HUDEP-2 (cell line): ENCODE measurements at regions not wholly inside any gene's neighbourhood (a gene's known extent, or its start where the extent isn't known, plus 50 kb on each side); places are given as distances from the start of the nearest gene placed in this dataset.

Experiments used
- DNase-seq, 76 experiments: peaks; one replicate each; lab custom pipeline; 2025; ENCODE audit not compliant: unreplicated experiment in 76 of 76; lab: John Stamatoyannopoulos, UW

DNA sequence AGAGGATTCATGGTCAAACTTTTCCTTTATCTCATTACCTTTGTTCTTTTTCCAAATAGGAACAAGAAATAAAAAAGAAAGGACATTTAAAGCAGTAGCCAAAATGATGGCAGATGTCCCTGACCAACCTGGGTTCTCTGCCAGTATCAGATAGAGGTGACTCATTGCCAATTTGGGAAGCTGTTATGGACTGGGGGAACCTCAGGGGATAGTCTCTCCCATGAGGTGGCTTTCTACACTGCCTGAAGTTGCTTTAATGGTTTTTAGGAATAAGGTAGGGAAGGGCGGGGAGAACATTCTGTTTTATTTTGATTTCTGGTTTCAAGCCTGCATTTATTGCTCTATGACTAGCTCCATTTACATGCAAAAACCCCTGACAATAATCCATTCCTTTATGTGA, 457.9 kb upstream of the TPK1 start:
- DNase-seq = no peak

- DNase-seq = no peak
These were observed 457.4 kb upstream of the TPK1 start for GRCh38 chr7:145293228-145293701.

DNA sequence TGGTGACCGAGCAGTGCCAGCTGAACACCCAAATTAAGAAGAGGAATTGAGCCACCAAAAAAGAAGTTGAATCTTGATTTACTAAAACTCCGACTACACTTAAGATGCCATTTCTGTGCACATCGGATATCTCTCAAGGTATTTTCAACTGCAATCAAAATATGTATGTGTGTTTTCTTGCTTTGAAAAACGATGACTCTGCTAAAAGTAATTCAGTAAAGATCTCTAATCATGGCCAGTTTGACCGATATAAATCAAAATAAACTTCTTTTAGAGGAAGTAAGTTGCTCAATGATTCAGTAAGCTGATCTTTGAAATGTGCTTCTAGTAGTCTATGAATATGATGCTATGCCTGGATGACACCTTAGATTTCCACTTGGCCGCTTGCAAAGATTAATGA, 453.5 kb upstream of the TPK1 start:
- no peak for DNase-seq

GRCh38 chr7:145276118-145276517, 440.3 kb upstream of the TPK1 start:
- DNase-seq = no peak

DNA sequence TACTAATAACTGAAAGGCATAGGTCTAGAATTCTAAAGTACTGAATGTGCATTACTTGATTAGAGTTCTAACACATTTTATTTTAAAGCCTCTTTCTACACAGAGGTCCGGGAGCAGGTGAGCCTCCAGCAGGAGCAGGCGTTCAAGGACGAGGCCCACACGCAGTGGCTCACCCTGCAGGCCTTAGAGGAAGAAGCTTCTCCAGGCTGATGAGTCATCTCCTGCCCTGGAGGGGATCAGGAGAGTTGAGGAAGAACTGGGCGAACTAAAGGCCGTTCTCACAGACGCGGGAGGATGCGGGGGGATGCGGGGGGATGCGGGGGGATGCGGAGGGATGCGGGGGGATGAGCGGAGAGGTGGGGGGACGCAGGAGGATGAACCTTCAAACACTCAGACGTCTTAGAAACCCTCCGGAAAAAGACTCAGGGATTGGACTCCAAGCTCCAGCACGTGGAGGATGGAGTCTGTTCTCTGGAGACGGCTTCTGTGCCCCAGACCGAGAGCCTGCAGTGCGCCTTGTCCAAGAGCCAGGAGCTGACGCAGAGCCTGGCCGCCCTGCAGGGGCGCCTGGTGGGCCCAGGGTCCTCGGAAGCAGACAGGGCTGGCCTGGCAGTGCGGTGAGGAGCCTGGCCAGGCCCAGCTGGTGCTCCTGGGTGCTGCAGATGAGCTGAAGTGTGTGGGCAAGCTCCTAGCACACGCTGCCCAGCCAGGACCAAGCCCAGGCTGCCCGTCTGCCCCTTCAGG, 433.7 kb upstream of the TPK1 start:
- no peak for DNase-seq

GRCh38 chr7:145265180-145265579, 429.3 kb upstream of the TPK1 start:
- no peak for DNase-seq

DNA sequence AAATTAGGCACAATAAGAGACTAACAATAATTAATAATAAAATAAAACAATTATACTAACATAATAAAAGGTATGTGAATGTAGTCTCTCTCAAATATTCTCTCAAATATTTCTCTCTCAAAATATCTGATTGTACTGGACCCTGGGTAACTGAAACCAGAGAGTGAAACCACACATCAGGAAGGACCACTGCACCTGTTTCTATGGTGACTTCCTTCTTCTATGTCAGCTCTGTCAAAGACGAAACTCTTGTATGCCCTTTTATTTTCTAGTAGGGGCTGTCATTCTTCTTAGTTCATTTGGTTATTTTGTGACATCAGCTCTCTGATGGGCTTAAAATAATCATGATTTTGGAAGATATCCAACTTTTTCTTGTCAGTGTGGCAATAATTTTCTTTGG, 428.0 kb upstream of the TPK1 start:
- no peak for DNase-seq

- no peak for DNase-seq
These were observed 416.2 kb upstream of the TPK1 start for GRCh38 chr7:145252031-145252430.

- DNase-seq = no peak
These were observed 388.9 kb upstream of the TPK1 start for GRCh38 chr7:145224775-145225174.

GRCh38 chr7:145219461-145219860, 383.6 kb upstream of the TPK1 start:
- DNase-seq = no peak

- DNase-seq = no peak
These were observed 381.0 kb upstream of the TPK1 start for GRCh38 chr7:145216866-145217265.

GRCh38 chr7:145212050-145212449, 376.2 kb upstream of the TPK1 start:
- no peak for DNase-seq

DNA sequence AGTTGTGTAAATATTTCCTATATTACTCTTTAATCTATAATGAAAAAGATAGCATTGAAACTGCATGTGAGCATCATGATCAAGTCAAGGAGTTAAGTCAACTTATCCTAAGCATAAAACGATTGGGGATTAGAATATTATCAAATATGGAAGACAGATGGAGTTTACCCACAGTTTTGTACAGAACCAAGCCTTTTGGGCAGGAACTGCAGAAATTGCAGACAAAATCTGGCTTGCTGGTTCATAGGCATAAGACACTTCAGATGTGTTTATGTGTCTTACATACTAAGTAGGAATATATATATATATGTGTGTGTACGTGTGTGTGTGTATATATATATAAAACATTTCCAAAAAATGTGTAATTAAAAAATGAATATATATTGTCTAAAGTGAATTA, 375.4 kb upstream of the TPK1 start:
- no peak for DNase-seq

DNA sequence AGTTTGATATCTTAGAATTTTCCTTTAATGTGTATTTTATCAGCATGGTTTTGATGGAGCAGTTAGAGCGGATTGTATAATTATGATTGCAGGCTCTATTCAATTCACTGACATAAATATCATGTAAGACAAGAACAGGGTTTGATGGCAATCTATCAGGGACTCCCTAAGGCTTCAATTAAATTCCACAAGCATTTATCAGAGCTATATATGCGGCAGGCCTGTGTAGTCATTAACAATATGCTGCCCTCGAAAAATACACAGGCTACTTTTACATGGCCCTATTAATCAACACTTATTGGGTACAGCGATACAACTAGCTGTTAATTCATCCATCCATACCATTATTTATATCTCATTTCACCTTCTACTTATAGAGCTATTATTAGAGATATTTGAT, 358.1 kb upstream of the TPK1 start:
- no peak for DNase-seq

- no peak for DNase-seq
These were observed 349.1 kb upstream of the TPK1 start for GRCh38 chr7:145184956-145185355.

- no peak for DNase-seq
These were observed 347.2 kb upstream of the TPK1 start for GRCh38 chr7:145183069-145183468.

- DNase-seq = no peak
These were observed 339.5 kb upstream of the TPK1 start for GRCh38 chr7:145175366-145175765.

DNA sequence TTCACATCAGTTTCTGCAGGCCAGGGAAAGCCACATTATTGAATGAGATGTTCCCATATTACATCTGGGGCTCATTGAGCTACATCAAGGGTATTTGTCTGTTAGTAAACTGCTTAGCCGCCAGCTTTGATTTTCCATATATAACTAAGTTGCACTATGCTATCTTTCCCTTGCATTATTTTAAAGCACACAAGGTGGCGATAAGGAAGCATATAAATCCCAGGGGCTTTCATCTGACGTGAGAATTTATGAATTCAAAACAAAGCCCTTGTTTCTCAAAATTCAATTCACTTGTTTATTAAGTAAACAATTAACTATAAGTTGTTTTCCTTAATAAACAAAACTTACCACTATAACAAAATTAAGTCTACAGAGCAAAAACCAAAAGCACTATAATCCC, 334.1 kb upstream of the TPK1 start:
- DNase-seq = no peak

DNA sequence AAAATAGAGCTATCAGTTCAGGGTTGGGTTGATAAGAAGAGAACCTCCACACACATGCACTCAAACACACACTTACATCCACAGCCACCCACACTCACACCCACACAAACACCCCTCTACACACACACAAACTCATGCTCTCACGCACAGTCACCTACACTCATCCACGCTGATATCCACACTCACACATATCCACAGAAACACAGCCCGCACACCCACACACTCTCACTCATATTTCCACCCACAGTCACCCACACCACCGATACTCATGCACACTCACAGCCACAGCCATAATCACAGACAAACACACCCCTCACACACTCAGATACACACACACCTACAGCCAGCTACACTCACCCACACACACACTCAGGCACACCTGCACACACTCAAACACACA, 333.0 kb upstream of the TPK1 start:
- no peak for DNase-seq

DNA sequence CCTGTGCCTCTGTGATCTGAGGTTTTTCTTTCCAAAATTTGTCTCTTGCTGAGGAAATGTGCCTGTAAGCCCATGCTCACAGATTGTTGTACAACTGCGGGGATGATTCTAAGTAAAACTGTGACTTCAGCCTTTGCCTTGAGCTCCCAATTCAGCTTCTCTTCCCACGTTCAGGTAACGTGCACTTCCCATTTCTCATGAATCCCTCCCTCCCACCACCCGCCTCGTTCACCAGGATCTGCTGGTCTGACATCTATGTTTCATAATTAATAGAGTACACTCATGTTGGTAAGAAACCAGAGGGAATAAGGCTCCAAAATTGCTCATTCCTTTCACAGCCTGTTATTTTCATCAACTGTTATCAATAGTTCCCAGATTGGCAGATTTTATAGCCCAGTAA, 332.6 kb upstream of the TPK1 start:
- DNase-seq = no peak

GRCh38 chr7:145156834-145157233, 321.0 kb upstream of the TPK1 start:
- no peak for DNase-seq

DNA sequence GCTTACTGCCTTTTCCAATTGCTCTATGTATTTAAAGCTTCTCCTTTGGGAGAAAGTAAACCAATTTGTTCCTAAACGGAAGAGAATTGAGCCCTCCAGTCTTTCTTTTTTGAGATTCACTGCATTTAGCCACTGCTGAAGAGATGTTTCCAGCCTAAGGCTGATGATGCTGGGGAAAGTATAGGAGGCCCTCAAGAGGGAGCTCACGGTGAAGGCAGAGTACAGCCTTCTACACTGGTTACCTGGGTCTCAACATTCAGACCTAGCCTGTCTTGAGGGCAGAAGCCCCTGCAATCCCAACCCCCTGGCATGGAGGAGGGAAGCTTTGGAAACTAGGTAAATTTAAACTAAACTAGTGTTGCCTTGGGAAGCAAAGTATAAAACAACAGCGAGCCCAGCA, 316.7 kb upstream of the TPK1 start:
- no peak for DNase-seq

- DNase-seq = no peak
These were observed 315.8 kb upstream of the TPK1 start for GRCh38 chr7:145151676-145152075.
